ENCODE measurements at regions not wholly inside any gene's neighbourhood (a gene's known extent, or its start where the extent isn't known, plus 50 kb on each side); places are given as distances from the start of the nearest gene placed in this dataset.

DNA sequence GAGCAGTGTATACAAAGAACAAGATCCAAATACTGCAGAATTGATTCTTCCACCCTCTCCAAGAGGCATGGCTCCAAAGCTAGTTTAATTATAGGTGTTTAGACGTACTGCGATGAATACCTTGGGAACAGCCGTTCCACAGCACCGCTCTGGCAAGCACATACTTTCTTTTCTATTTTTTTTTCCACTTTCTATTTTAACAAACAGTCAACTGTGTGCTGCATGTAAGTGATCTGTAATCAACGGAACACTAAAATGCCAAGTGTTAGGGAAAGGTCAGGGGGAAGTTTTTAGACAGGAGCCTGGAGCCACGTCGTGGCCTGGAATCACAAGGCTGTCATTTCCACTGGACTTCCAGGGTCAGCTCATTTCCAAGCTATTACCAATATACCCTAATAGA lies 486.4 kb upstream of the DAB1 start:
- peak in 2 of 4 donors; percentile 52 to 63 for ATAC-seq
- Histone ChIP-seq H3K36me3 (no peaks in the 10 kb centered on the region), H3K27ac (no peak overlapping the region), H3K4me3 (no peak overlapping the region), H3K4me1 (no peaks in the 10 kb centered on the region), H3K9me3 (peaks cover 0 to 4% (median 0%) of the 10 kb centered on the region in 12 donors), H3K27me3 (no peaks in the 10 kb centered on the region)
- TF ChIP-seq, protein P1, sequence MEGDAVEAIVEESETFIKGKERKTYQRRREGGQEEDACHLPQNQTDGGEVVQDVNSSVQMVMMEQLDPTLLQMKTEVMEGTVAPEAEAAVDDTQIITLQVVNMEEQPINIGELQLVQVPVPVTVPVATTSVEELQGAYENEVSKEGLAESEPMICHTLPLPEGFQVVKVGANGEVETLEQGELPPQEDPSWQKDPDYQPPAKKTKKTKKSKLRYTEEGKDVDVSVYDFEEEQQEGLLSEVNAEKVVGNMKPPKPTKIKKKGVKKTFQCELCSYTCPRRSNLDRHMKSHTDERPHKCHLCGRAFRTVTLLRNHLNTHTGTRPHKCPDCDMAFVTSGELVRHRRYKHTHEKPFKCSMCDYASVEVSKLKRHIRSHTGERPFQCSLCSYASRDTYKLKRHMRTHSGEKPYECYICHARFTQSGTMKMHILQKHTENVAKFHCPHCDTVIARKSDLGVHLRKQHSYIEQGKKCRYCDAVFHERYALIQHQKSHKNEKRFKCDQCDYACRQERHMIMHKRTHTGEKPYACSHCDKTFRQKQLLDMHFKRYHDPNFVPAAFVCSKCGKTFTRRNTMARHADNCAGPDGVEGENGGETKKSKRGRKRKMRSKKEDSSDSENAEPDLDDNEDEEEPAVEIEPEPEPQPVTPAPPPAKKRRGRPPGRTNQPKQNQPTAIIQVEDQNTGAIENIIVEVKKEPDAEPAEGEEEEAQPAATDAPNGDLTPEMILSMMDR (IDR thresholded peaks at IDR 0.05), result no peak
- no peak for TF ChIP-seq POLR2A (IDR thresholded peaks at IDR 0.05)
- DNase-seq, result no peak
- intact Hi-C loops (cut with DNase I), result no loop called here
- WGBS, 4 donors, result 46 to 72% (median 58%) methylated on average over 7 of the region's 7 CpGs

DNA sequence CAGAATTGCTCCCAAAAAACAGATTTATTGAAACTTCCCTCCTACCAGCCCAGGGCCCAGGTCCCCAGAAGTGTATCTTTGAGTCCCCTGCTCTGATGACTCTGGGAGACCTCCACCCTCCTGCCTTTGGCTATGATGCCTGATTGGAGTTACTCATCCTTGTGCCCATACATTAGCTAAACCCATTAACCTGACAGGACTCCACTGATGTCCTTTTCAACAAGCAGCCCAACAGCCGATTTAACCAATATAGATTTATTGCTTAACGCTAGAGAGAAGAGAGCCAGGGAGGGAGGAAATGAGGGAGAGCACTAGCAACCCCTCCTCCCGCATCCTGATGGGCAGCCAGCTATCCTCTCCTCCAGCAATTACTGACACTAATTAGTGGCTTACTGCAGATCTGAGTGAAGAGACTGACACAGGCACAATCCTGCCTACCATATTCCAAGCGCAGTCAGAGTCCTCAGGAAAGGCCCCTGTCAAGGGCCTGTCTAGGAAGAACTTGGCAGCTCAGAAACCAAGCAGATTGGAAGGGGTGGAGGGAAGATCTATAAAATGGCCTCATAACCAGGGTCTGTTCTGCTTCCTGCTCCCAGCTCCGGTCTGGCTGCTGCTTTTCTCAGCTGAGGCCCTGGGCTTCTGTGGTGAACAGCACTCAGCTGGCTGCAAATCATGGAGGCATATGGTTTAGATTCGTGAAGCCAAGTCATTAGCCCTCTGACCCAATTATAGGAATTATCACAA lies 484.5 kb upstream of the DAB1 start:
- no peaks in the 10 kb centered on the region for H3K36me3 ChIP-seq
- TF ChIP-seq, protein P1 (IDR thresholded peaks at IDR 0.05), result no peak
- no peak for TF ChIP-seq POLR2A (IDR thresholded peaks at IDR 0.05)
- H3K4me3 ChIP-seq, result no peak overlapping the region
- DNase-seq (no peak), ATAC-seq (no peak)
- no peak overlapping the region for H3K27ac ChIP-seq
- H3K9me3 ChIP-seq, result no peaks in the 10 kb centered on the region
- intact Hi-C loops (cut with DNase I), result no loop called here
- no peaks in the 10 kb centered on the region for H3K27me3 ChIP-seq
- 62 to 73% (median 69%) methylated on average over 6 of the region's 6 CpGs for WGBS, 4 donors
- no peaks in the 10 kb centered on the region for H3K4me1 ChIP-seq

DNA sequence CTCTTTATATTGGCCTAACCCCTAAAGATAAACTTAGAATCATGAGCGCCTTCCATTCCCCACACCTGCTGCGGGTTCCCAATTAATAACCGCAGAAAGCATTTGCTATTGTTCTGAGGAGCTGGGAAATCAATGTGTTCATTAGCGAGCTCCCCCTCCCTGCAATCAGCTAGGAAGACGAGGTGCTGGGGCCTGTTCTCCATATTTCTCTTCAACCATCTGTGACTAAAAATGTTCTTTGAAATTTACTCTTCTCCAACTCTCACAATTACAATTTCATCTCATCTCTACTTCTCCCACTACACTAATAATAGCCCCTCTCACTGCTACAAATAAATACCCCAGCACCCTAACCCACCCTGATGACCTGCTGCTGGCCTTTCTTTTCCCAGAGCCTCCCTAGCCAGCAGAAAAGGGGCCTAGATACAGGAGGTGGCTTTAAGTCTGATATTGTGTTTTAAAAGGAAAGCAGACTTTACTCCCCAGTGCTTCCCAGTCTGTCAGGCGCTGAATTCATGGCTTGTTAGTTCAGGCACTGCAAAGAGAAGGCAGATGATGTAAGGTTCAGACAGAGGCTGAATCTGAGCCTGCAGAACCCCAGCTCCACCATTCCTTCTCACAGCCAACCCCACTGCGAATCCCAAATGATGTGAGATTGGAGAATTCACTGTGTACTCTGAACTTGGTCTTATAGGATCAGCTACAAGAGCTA lies 477.5 kb upstream of the DAB1 start:
- no peak overlapping the region for H3K4me3 ChIP-seq
- intact Hi-C loops (cut with DNase I), result no loop called here
- no peak overlapping the region for H3K27ac ChIP-seq
- ATAC-seq, result no peak
- TF ChIP-seq, protein P1 (IDR thresholded peaks at IDR 0.05), result no peak
- TF ChIP-seq POLR2A (IDR thresholded peaks at IDR 0.05), result no peak
- 85 to 86% (median 86%) methylated on average over 7 of the region's 7 CpGs for WGBS, 4 donors
- no peaks in the 10 kb centered on the region for H3K36me3 ChIP-seq
- H3K27me3 ChIP-seq, result no peaks in the 10 kb centered on the region
- no peaks in the 10 kb centered on the region for H3K4me1 ChIP-seq
- no peak for DNase-seq
- no peaks in the 10 kb centered on the region for H3K9me3 ChIP-seq

DNA sequence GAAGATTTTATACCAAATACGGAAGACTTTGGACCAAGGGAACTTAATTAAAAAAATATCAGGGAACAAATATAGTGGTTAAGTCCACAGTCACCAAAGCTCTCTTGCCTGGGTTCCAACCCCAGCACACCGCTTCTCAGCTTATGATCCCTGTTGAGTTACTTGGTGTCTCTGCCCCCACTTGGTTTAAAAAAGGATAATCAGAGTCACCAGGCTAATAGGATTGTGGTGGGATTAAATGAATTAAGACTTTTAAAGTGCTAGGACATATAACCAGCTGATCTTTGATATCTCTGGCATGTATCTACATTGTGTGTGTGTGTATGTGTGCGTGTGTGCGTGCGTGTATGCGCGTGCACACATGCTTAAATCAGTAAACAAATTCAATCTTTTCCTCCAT lies 474.7 kb upstream of the DAB1 start:
- DNase-seq (no peak), ATAC-seq (no peak)
- H3K4me1 ChIP-seq, result no peaks in the 10 kb centered on the region
- H3K4me3 ChIP-seq, result no peak overlapping the region
- WGBS, 4 donors, result 68 to 97% (median 85%) methylated on average over 7 of the region's 7 CpGs
- intact Hi-C loops (cut with DNase I), result no loop called here
- TF ChIP-seq, protein P1 (IDR thresholded peaks at IDR 0.05), result no peak
- TF ChIP-seq POLR2A (IDR thresholded peaks at IDR 0.05), result no peak
- H3K27me3 ChIP-seq, result peaks cover 0 to 4% (median 0%) of the 10 kb centered on the region in 9 donors
- no peak overlapping the region for H3K27ac ChIP-seq
- H3K9me3 ChIP-seq, result no peaks in the 10 kb centered on the region
- H3K36me3 ChIP-seq, result no peaks in the 10 kb centered on the region
